Mucosa of descending colon (tissue), 3 donors: ENCODE measurements at regions not wholly inside any gene's neighbourhood (a gene's known extent, or its start where the extent isn't known, plus 50 kb on each side); places are given as distances from the start of the nearest gene placed in this dataset.

ENCODE experiments used
- ATAC-seq: fragments of 200-7000 bp; cut with Tn5 transposase; one replicate; pipeline ENCODE4 v1.9.1; 2020; ENCODE audit warnings: mild to moderate bottlenecking, moderate library complexity
- DNase-seq, 3 donors: peaks; one replicate each; pipeline ENCODE4 v3.0.0-alpha.2; 2020
- H3K36me3 ChIP-seq: fragments of 200-600 bp; one replicate; pipeline ENCODE4 v1.8.0; 2021; ENCODE audit warnings: low read depth, mild to moderate bottlenecking
- H3K4me1 ChIP-seq: fragments of 200-600 bp; one replicate; pipeline ENCODE4 v1.8.0; 2021; ENCODE audit warnings: low read depth, mild to moderate bottlenecking
- H3K4me3 ChIP-seq: fragments of 200-600 bp; one replicate; pipeline ENCODE4 v1.8.0; 2021; ENCODE audit warnings: mild to moderate bottlenecking
- H3K9me3 ChIP-seq: fragments of 200-600 bp; one replicate; pipeline ENCODE4 v1.8.0; 2021; ENCODE audit warnings: mild to moderate bottlenecking
- intact Hi-C, 2 donors: fragments of 100-400 bp; cut with DNase I in 1 of 2; cut with micrococcal nuclease in 1 of 2; formaldehyde crosslinking; loops; one replicate each; pipeline versions ENCODE4 v1.11.0 to v1.11.1; 2022; cut with DNase I, micrococcal nuclease
- TF ChIP-seq, protein P1 (sequence below): fragments of 200-600 bp; IDR thresholded peaks from one replicate; pipeline ENCODE4 v1.8.0; 2022; ENCODE audit warnings: antibody characterized with exemption, mild to moderate bottlenecking
- donor health status: DM: no; HTN: no; CAD: no; lungs with moderate emphysema.
- donor health status: DM: no; HTN: no; CAD: no.
- donor health status: DM: no; HTN: yes; CAD: no.

DNA sequence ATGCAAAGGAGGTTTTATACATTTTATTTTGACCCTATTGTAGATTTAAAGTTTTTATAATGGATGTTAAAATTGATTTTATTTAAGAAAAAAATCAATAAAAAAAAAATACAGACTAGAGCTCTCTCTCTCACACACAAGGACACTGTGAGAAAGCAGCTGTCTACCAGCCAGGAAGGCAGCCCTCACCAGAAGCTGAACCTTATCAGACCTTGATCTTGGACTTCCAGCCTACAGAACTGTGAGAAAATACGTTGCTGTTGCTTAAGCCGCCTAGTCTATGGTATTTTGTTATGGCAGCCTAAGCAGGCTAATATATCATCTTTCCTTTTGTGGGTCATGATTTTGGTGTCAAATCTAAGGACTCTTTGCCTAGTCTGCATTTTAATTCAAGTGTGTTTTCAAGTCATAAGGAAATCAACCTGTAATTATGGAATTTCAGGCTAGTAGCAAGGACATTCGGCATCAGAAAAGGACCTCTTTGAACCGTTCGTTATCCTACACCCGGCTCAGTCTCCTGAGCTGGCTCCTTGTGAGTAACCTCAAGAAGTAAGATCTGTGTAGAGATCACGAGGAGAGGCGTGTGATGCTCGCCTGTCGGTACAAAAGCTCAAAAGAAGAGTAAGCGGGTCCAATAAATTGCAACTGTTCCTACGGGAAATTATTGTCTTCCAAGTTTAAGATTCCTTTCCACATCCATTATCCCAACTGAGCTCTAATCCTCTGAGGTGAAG is 98.2 kb downstream of the PDCL3 start:
- Histone ChIP-seq H3K9me3 (no peaks in the 10 kb centered on the region), H3K4me3 (no peak overlapping the region), H3K4me1 (no peaks in the 10 kb centered on the region), H3K36me3 (no peaks in the 10 kb centered on the region)
- TF ChIP-seq, protein P1, sequence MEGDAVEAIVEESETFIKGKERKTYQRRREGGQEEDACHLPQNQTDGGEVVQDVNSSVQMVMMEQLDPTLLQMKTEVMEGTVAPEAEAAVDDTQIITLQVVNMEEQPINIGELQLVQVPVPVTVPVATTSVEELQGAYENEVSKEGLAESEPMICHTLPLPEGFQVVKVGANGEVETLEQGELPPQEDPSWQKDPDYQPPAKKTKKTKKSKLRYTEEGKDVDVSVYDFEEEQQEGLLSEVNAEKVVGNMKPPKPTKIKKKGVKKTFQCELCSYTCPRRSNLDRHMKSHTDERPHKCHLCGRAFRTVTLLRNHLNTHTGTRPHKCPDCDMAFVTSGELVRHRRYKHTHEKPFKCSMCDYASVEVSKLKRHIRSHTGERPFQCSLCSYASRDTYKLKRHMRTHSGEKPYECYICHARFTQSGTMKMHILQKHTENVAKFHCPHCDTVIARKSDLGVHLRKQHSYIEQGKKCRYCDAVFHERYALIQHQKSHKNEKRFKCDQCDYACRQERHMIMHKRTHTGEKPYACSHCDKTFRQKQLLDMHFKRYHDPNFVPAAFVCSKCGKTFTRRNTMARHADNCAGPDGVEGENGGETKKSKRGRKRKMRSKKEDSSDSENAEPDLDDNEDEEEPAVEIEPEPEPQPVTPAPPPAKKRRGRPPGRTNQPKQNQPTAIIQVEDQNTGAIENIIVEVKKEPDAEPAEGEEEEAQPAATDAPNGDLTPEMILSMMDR, result no peak
- intact Hi-C loops, result no loop called here
- ATAC-seq (no peak), DNase-seq (no peak)

DNA sequence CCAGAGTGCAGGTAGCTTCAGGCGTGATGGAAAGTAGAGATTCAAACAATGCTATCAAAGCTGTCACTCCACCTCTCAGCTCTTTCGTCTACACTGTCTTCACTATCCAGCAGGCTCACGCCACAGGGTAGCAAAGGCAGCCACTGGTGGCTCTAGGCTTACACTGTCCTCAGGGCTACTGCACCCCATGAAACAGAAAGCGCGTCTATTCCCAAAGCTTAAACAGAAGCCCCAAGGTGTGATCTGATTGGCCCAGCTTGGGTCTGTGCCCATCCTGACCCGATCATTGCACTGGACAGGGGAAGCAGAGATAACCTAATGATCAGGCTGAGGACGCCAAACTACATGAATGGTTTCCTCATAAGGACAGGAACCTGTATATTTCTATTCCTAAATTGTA is 100.1 kb downstream of the PDCL3 start:
- no peaks in the 10 kb centered on the region for H3K36me3 ChIP-seq
- H3K4me3 ChIP-seq, result no peak overlapping the region
- no peaks in the 10 kb centered on the region for H3K9me3 ChIP-seq
- DNase-seq, result no peak
- TF ChIP-seq, protein P1, result no peak
- intact Hi-C loops, result no loop called here
- no peak for ATAC-seq
- H3K4me1 ChIP-seq, result no peaks in the 10 kb centered on the region

DNA sequence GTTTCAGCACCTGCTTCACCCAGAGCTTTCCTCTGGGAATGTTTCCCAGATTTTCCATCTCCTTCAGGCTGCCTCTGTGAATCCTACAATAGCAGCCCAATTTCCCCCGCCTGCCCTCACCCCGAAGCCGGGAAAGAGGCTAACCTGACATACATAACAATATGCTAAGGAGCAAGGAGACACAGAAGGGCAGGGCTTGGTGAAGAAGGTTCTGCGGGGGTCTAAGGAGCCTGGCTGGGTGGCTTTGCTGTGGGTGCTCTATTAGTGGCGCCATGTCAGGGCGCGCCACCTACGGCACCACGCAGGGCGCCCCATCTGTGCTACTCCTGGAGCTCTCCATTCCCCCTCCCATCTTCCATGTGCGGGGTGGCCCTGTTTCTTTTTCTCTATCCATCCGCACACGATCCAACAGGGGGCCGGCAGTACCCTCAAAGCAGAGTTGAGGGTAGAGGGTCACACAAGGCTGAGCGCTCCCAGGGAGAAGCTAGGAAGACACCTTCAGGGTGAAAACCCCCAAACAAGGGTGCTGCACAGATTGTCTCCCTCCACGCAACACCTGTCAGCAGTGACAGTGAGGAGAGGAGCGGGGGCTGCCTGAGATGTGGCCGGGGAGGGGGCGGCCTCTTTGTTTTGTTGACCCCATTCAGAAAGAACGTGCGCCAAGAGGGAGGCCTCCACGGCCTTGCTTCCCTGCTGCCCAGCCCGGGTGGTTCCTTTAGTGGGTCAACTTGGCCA is 101.4 kb downstream of the PDCL3 start:
- Histone ChIP-seq H3K4me3 (no peak overlapping the region), H3K9me3 (no peaks in the 10 kb centered on the region), H3K36me3 (no peaks in the 10 kb centered on the region), H3K4me1 (no peaks in the 10 kb centered on the region)
- no peak for DNase-seq
- intact Hi-C loops, result no loop called here
- TF ChIP-seq, protein P1, result no peak
- ATAC-seq, result no peak

DNA sequence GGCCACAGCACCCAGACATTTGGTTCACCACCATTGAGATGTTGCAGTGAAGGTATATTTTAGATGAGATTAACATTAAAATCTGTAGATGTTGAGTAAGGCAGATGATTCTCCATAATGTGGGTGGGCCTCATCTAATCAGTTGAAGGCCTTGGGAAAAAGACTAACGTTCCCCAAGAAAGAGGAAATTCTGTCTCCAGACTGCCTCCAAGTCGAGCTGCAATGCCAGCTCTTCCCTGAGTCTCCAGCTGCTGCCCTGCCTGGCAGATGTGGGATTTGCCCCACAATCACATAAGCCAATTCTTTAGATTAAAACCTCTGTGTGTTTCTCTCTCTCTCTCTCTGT is 101.9 kb downstream of the PDCL3 start:
- Histone ChIP-seq H3K4me3 (no peak overlapping the region), H3K4me1 (no peaks in the 10 kb centered on the region), H3K36me3 (no peaks in the 10 kb centered on the region), H3K9me3 (no peaks in the 10 kb centered on the region)
- no peak for ATAC-seq
- intact Hi-C loops, result no loop called here
- TF ChIP-seq, protein P1, result no peak
- DNase-seq, result no peak

DNA sequence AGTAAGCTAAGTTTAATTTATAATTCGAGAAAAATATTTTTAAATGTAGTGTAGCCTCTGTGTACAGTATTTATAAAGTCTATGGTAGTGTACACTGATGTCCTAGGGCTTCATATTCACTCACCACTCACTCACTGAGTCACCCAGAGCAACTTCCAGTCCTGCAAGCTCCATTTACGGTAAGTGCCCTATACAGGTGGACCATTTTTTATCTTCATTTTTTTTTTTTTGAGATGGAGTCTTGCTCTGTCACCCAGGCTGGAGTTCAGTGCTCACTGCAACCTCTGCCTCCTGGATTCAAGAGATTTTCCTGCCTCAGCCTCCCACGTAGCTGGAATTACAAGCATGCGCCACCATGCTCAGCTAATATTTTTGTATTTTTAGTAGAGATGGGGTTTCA is 104.2 kb downstream of the PDCL3 start:
- no peak overlapping the region for H3K4me3 ChIP-seq
- DNase-seq (no peak), ATAC-seq (no peak)
- no peaks in the 10 kb centered on the region for H3K36me3 ChIP-seq
- TF ChIP-seq, protein P1, result no peak
- H3K9me3 ChIP-seq, result no peaks in the 10 kb centered on the region
- no peaks in the 10 kb centered on the region for H3K4me1 ChIP-seq
- intact Hi-C loops, result no loop called here
